HEK293 (cell line): ENCODE measurements at regions not wholly inside any gene's neighbourhood (a gene's known extent, or its start where the extent isn't known, plus 50 kb on each side); places are given as distances from the start of the nearest gene placed in this dataset.

ENCODE experiments used
- CTCF ChIA-PET: fragments of 350-600 bp; formaldehyde crosslinking; extraction: SDS; loops from one replicate; lab custom pipeline; 2021; ENCODE audit warnings: antibody characterized with exemption; lab: Yijun Ruan, JAX
- POLR2A ChIA-PET: fragments of 300-600 bp; formaldehyde crosslinking; extraction: SDS; loops from one replicate; lab custom pipeline; 2020; ENCODE audit warnings: antibody characterized with exemption, inconsistent platforms; lab: Yijun Ruan, JAX
- H3K27ac ChIP-seq: fragments of 200-500 bp; sonication (Bioruptor generic); 2 replicates; pipeline ENCODE4 v1.5.1; 2014; ENCODE audit warnings: low read depth, low read length, control low read depth, inconsistent platforms; ENCODE audit errors: extremely low read depth
- H3K36me3 ChIP-seq, 2 experiments: fragments of 200-500 bp in 1 of 2; sonication (Bioruptor generic) in 1 of 2; 1 replicate in 1 of 2; 2 replicates in 1 of 2; pipeline ENCODE4 v1.5.1; 2014 to 2017; ENCODE audit warnings: inconsistent platforms in 2 of 2, low read length in 2 of 2; ENCODE audit not compliant: control insufficient read depth in 2 of 2, insufficient read depth in 1 of 2
- H3K4me1 ChIP-seq: fragments of 200-500 bp; sonication (Bioruptor generic); 2 replicates; pipeline ENCODE4 v1.5.1; 2014; ENCODE audit warnings: mild to moderate bottlenecking, low read length, inconsistent platforms; ENCODE audit not compliant: control insufficient read depth, insufficient read depth
- H3K4me3 ChIP-seq: 2 replicates; pipeline ENCODE4 v1.5.1; 2011; ENCODE audit warnings: low read depth, mild to moderate bottlenecking, control low read depth, low read length, moderate library complexity
- H3K9me3 ChIP-seq: fragments of 200-500 bp; sonication (Bioruptor generic); 2 replicates; pipeline ENCODE4 v1.5.1; 2014; ENCODE audit warnings: low read depth, low read length, inconsistent platforms; ENCODE audit not compliant: control insufficient read depth, insufficient read depth
- HOXD13 ChIP-seq: sonication (generic); formaldehyde crosslinking; IDR thresholded peaks from 2 replicates; pipeline ENCODE4 v1.8.0; 2022; ENCODE audit warnings: missing genetic modification reagents, borderline replicate concordance
- WT1 ChIP-seq: fragments of 450-650 bp; formaldehyde crosslinking; IDR thresholded peaks from 2 replicates; pipeline ENCODE4 v1.5.1; 2016; ENCODE audit warnings: missing biosample characterization, missing genetic modification characterization
- ZNF354C ChIP-seq: fragments of 450-650 bp; formaldehyde crosslinking; IDR thresholded peaks from 2 replicates; pipeline ENCODE4 v1.5.1; 2016; ENCODE audit warnings: missing biosample characterization, missing genetic modification characterization, low read depth, borderline replicate concordance
- ZNF529 ChIP-seq: fragments of 450-650 bp; formaldehyde crosslinking; IDR thresholded peaks from 2 replicates; pipeline ENCODE4 v1.5.1; 2017; ENCODE audit warnings: missing genetic modification characterization, missing biosample characterization; ENCODE audit not compliant: insufficient replicate concordance
- ZNF621 ChIP-seq: fragments of 450-650 bp; formaldehyde crosslinking; IDR thresholded peaks from 2 replicates; pipeline ENCODE4 v1.5.1; 2017; ENCODE audit warnings: missing biosample characterization, missing genetic modification characterization
- ZNF624 ChIP-seq: fragments of 450-650 bp; formaldehyde crosslinking; IDR thresholded peaks from 2 replicates; pipeline ENCODE4 v1.5.1; 2017; ENCODE audit warnings: missing biosample characterization, missing genetic modification characterization
- ZNF768 ChIP-seq: fragments of 450-650 bp; formaldehyde crosslinking; IDR thresholded peaks from 2 replicates; pipeline ENCODE4 v1.5.1; 2018; ENCODE audit warnings: missing biosample characterization, mild to moderate bottlenecking, missing genetic modification characterization
- ZNF837 ChIP-seq: fragments of 450-650 bp; formaldehyde crosslinking; IDR thresholded peaks from 2 replicates; pipeline ENCODE4 v1.5.1; 2016; ENCODE audit warnings: missing biosample characterization, missing genetic modification characterization
- TF ChIP-seq, protein P1 (sequence below): fragments of 450-650 bp; formaldehyde crosslinking; IDR thresholded peaks from 2 replicates; pipeline ENCODE4 v1.5.1; 2017; ENCODE audit warnings: missing biosample characterization, missing genetic modification characterization
- TF ChIP-seq, protein P2 (sequence below): fragments of 450-650 bp; formaldehyde crosslinking; IDR thresholded peaks from 2 replicates; pipeline ENCODE4 v1.5.1; 2016; ENCODE audit warnings: missing biosample characterization, missing genetic modification characterization, borderline replicate concordance
- TF ChIP-seq, protein P3 (sequence below): fragments of 450-650 bp; formaldehyde crosslinking; conservative IDR thresholded peaks from 2 replicates; pipeline ENCODE4 v1.5.1; 2016; ENCODE audit warnings: low read depth, missing biosample characterization, missing genetic modification characterization
- TF ChIP-seq, protein P4 (sequence below): fragments of 450-650 bp; formaldehyde crosslinking; IDR thresholded peaks from 2 replicates; pipeline ENCODE4 v1.5.1; 2016; ENCODE audit warnings: missing biosample characterization, missing genetic modification characterization

DNA sequence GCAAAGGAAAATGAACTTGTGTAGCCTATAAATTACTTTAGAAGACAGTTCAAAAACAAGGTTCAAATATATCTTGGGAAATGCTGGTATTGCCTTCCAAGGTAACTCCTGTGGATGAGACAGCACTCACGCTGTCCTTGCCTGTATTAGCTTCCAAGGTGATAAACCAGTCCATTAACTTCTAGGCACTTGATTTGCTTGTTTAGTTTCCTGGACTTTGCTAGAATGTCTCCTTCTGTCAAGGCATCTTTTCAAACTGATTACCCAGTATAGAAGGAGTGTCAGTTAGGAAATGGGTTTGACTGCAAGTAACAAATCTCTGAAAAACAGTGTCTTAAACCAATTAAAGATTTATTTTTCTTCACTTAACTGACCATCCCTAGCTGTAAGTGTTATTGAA is 103.4 kb upstream of the SLC22A23 start (continued):
- TF ChIP-seq, protein P1, sequence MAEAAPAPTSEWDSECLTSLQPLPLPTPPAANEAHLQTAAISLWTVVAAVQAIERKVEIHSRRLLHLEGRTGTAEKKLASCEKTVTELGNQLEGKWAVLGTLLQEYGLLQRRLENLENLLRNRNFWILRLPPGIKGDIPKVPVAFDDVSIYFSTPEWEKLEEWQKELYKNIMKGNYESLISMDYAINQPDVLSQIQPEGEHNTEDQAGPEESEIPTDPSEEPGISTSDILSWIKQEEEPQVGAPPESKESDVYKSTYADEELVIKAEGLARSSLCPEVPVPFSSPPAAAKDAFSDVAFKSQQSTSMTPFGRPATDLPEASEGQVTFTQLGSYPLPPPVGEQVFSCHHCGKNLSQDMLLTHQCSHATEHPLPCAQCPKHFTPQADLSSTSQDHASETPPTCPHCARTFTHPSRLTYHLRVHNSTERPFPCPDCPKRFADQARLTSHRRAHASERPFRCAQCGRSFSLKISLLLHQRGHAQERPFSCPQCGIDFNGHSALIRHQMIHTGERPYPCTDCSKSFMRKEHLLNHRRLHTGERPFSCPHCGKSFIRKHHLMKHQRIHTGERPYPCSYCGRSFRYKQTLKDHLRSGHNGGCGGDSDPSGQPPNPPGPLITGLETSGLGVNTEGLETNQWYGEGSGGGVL (tag by site-specific recombination) = no peak

GRCh38 chr6:3559561-3559960 is 102.7 kb upstream of the SLC22A23 start:
- Histone ChIP-seq H3K9me3 (no peaks in the 10 kb centered on the region), H3K4me3 (no peak overlapping the region), H3K36me3 (no peaks in the 10 kb centered on the region), H3K27ac (no peak overlapping the region), H3K4me1 (peaks cover 8% of the 10 kb centered on the region; the same call in 1 of the 2 replicates)
- POLR2A ChIA-PET = no interaction called here
- no peak for TF ChIP-seq ZNF621 (tag by site-specific recombination)
- no peak for TF ChIP-seq ZNF354C (tag by site-specific recombination)
- no peak for TF ChIP-seq HOXD13 (CRISPR knock-in tag)
- no peak for TF ChIP-seq ZNF768 (tag by site-specific recombination)
- TF ChIP-seq, protein P2, sequence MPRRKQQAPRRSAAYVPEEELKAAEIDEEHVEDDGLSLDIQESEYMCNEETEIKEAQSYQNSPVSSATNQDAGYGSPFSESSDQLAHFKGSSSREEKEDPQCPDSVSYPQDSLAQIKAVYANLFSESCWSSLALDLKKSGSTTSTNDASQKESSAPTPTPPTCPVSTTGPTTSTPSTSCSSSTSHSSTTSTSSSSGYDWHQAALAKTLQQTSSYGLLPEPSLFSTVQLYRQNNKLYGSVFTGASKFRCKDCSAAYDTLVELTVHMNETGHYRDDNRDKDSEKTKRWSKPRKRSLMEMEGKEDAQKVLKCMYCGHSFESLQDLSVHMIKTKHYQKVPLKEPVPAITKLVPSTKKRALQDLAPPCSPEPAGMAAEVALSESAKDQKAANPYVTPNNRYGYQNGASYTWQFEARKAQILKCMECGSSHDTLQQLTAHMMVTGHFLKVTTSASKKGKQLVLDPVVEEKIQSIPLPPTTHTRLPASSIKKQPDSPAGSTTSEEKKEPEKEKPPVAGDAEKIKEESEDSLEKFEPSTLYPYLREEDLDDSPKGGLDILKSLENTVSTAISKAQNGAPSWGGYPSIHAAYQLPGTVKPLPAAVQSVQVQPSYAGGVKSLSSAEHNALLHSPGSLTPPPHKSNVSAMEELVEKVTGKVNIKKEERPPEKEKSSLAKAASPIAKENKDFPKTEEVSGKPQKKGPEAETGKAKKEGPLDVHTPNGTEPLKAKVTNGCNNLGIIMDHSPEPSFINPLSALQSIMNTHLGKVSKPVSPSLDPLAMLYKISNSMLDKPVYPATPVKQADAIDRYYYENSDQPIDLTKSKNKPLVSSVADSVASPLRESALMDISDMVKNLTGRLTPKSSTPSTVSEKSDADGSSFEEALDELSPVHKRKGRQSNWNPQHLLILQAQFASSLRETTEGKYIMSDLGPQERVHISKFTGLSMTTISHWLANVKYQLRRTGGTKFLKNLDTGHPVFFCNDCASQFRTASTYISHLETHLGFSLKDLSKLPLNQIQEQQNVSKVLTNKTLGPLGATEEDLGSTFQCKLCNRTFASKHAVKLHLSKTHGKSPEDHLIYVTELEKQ = no peak
- TF ChIP-seq, protein P3, sequence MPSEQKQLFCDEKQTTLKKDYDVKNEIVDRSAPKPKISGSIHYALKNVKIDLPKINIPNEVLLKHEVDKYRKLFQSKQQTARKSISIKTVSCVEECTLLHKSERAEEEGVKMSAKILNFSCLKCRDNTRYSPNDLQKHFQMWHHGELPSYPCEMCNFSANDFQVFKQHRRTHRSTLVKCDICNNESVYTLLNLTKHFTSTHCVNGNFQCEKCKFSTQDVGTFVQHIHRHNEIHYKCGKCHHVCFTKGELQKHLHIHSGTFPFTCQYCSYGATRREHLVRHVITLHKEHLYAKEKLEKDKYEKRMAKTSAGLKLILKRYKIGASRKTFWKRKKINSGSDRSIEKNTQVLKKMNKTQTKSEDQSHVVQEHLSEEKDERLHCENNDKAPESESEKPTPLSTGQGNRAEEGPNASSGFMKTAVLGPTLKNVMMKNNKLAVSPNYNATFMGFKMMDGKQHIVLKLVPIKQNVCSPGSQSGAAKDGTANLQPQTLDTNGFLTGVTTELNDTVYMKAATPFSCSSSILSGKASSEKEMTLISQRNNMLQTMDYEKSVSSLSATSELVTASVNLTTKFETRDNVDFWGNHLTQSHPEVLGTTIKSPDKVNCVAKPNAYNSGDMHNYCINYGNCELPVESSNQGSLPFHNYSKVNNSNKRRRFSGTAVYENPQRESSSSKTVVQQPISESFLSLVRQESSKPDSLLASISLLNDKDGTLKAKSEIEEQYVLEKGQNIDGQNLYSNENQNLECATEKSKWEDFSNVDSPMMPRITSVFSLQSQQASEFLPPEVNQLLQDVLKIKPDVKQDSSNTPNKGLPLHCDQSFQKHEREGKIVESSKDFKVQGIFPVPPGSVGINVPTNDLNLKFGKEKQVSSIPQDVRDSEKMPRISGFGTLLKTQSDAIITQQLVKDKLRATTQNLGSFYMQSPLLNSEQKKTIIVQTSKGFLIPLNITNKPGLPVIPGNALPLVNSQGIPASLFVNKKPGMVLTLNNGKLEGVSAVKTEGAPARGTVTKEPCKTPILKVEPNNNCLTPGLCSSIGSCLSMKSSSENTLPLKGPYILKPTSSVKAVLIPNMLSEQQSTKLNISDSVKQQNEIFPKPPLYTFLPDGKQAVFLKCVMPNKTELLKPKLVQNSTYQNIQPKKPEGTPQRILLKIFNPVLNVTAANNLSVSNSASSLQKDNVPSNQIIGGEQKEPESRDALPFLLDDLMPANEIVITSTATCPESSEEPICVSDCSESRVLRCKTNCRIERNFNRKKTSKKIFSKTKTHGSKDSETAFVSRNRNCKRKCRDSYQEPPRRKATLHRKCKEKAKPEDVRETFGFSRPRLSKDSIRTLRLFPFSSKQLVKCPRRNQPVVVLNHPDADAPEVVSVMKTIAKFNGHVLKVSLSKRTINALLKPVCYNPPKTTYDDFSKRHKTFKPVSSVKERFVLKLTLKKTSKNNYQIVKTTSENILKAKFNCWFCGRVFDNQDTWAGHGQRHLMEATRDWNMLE = no peak
- TF ChIP-seq, protein P4, sequence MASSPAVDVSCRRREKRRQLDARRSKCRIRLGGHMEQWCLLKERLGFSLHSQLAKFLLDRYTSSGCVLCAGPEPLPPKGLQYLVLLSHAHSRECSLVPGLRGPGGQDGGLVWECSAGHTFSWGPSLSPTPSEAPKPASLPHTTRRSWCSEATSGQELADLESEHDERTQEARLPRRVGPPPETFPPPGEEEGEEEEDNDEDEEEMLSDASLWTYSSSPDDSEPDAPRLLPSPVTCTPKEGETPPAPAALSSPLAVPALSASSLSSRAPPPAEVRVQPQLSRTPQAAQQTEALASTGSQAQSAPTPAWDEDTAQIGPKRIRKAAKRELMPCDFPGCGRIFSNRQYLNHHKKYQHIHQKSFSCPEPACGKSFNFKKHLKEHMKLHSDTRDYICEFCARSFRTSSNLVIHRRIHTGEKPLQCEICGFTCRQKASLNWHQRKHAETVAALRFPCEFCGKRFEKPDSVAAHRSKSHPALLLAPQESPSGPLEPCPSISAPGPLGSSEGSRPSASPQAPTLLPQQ = no peak
- no peak for TF ChIP-seq ZNF529 (tag by site-specific recombination)
- CTCF ChIA-PET = interaction anchor here (0.7 kb wide), 1 partner anchor 21 kb away, joined by 3 read pairs; no protein-coding TSS in a partner anchor

DNA sequence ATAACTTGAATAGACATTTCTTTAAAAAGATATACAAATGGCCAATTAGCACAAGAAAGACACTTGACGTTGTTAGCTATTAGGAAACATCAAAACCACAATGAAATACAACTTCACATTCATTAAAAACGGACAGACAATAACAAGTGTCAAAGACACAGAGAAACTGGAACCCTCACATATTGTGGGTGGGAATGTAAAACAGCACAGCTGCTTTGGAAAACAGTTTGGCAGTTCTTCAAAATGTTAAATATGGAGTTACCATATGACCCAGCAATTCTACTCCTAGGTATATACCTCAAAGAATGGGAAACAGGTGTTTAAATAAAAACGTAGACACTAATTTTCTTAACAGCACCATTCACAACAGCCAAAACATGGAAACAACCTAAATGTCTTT is 100.5 kb upstream of the SLC22A23 start:
- Histone ChIP-seq H3K36me3 (no peaks in the 10 kb centered on the region), H3K4me3 (no peak overlapping the region), H3K9me3 (no peaks in the 10 kb centered on the region), H3K4me1 (peaks cover 8% of the 10 kb centered on the region; the same call in 1 of the 2 replicates), H3K27ac (no peak overlapping the region)
- TF ChIP-seq ZNF837 (tag by site-specific recombination) (no peak), ZNF624 (tag by site-specific recombination) (no peak), WT1 (tag by site-specific recombination) (no peak)
- POLR2A ChIA-PET = no interaction called here
- CTCF ChIA-PET = no interaction called here
